ENCODE measurements at regions not wholly inside any gene's neighbourhood (a gene's known extent, or its start where the extent isn't known, plus 50 kb on each side); places are given as distances from the start of the nearest gene placed in this dataset.

DNA sequence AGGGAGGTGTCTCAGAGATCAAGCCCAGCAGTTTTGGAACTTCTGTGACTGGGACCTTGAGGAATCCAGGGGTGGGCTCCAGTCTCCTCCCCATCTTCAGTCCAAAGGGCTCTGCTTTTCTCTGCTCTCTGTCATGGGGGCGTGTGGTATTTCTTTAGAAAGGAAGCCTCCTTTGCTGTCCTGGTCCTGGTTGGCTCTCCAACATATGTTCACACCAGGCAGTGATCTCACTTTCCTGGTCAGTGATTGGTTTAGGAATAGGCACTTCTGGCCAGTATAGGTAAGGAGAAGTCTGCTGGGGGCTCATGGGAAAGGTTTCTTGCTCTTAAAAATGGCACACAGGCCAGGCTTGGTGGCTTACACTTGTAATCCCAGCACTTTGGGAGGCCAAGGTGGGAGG is 115.5 kb upstream of the HAAO start:
- no peak overlapping the region for H3K27ac ChIP-seq
- TF ChIP-seq, protein P1, sequence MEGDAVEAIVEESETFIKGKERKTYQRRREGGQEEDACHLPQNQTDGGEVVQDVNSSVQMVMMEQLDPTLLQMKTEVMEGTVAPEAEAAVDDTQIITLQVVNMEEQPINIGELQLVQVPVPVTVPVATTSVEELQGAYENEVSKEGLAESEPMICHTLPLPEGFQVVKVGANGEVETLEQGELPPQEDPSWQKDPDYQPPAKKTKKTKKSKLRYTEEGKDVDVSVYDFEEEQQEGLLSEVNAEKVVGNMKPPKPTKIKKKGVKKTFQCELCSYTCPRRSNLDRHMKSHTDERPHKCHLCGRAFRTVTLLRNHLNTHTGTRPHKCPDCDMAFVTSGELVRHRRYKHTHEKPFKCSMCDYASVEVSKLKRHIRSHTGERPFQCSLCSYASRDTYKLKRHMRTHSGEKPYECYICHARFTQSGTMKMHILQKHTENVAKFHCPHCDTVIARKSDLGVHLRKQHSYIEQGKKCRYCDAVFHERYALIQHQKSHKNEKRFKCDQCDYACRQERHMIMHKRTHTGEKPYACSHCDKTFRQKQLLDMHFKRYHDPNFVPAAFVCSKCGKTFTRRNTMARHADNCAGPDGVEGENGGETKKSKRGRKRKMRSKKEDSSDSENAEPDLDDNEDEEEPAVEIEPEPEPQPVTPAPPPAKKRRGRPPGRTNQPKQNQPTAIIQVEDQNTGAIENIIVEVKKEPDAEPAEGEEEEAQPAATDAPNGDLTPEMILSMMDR (conservative IDR thresholded peaks at IDR 0.05) = no peak

GRCh38 chr2:42906557-42907411 is 114.4 kb upstream of the HAAO start:
- TF ChIP-seq, protein P1 (conservative IDR thresholded peaks at IDR 0.05) = no peak
- no peak overlapping the region for H3K27ac ChIP-seq

DNA sequence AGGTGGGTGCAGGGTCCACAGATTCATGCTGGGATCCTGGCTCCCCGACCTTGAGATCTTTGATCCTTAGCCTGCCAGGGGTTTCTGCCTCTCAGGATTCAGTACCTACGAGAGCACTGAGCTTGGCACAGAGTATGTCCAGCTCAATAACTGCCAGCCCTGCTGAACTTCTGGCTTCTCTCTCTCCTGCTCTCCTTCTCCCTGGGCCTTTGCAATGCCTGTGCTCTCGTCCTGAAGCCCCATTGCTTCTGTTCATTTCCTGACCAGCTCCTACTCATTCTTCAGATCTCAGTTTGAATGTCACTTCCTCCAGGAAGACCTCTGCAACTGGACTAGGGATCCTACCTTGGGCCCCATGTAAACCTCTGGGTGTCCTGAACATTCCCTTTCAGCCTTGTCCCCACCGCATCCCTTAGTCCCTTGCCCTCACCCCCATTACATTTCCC is 113.8 kb upstream of the HAAO start:
- H3K27ac ChIP-seq = no peak overlapping the region
- TF ChIP-seq, protein P1 (conservative IDR thresholded peaks at IDR 0.05) = no peak

DNA sequence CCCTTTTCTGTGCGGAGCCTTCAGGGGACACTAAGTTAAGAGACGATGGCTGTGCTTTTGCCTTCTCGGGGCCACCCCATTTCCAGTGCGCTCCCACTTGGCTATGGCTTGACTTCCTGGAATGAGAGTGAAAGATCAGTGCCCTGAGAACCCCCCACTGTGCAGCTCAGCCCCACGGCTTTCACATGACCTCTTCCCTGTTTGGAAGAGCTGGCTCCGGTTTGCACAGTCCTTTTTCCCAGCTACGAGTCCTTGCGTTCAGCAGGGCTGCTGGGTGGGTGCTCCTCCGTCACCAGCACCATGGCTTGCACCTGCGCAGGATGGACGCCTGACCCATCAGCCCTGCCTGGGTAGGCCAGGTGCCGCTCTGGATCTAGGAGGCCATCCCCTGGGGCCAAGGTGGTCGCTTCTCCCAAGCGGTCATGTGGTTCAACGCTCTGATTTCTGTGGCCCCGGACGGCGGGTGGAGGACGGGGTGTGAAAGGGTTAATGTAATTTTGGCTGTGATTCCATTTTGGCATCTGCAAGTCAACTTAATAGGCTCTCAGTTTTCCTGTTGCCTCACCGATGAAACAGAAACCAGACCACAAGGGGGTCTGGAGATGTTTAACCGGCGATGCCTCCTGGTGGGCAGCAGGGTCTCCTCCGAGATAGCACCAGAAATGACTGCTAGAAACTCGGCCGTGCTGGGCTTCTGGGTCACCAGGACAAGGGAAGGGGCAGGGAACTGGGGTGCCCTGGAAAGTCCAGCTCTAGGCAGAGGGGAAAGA is 113.1 kb upstream of the HAAO start:
- H3K27ac ChIP-seq = no peak overlapping the region
- TF ChIP-seq, protein P1 (conservative IDR thresholded peaks at IDR 0.05) = no peak

GRCh38 chr2:42904576-42904876 is 112.1 kb upstream of the HAAO start:
- H3K27ac ChIP-seq = no peak overlapping the region
- TF ChIP-seq, protein P1 (conservative IDR thresholded peaks at IDR 0.05) = no peak

GRCh38 chr2:42903821-42904575 is 111.6 kb upstream of the HAAO start:
- TF ChIP-seq, protein P1 (conservative IDR thresholded peaks at IDR 0.05) = no peak
- no peak overlapping the region for H3K27ac ChIP-seq

All from VCaP (cell line).